ENCODE measurements at regions not wholly inside any gene's neighbourhood (a gene's known extent, or its start where the extent isn't known, plus 50 kb on each side); places are given as distances from the start of the nearest gene placed in this dataset.
"Not testable (repeated sequence)": the region's sequence is repeated elsewhere in the genome, so short reads cannot be mapped to it uniquely, and the experiment has no call there.

DNA sequence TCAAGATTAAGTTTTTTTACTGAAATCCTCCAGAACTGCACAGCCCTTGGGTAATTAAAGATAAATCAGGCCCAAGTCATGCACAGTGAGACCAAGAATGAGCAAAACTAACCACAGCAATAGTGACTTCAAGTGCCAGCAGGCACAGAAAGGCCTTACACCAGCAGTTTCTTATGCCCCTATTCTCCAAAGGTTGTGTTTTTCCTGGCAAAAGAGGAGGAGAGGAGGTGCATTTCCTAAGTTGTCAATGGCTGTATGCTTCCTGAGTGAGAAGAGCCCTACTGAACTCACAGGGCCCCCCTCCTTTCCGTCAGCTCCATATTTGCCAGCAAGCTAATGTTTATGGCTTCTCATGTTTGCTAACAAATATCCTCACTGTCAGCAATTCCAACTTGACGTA is 418.7 kb upstream of the INTU start:
- no peak for DNase-seq

DNA sequence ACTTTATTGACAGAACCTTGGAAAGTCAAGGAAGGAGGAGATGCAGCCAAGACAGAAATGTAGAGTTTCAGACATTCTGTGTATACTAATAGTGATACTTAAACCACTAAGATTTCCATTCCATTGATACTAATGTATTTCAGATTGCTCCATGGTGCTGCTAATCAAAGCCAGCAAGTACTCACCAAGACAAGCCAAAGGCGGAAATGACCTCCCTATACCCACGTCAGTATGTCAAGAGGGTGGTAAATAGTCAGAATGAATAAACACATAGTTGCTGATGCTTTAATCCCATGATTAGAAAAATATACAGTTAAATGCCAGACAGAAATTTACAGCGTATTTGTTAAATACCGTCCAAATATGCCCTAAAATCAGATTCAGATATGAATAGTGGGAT is 417.8 kb upstream of the INTU start:
- DNase-seq: no peak

DNA sequence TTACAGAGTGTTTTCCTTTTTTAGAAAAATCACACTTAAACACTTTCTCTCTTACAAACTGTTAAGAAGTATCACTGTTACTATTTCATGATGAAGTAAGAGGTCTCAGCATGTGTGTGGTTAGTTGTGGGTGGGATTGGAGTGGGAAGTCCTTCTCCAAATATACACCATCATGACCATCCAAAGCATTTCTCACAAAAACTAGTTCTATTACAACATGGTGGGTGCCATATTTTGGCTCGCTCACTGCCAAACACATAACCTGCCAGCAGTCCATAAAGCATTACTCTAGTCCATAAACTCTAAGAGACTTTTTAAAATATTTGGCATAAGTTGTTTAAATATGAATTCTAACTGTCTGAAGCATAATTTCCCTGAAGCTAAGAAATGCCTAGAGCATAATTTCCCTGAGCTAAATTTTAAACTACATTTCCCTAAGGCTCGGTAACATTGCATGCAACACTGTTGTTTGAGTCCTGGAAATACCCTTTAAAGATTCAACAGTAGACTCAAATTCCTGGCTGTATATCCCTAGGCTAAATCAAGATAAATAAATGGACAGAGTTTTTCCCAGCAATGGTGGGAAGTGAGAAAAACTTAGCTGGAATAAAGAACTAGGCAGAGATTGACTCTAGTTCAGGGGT is 415.0 kb upstream of the INTU start:
- DNase-seq: no peak

DNA sequence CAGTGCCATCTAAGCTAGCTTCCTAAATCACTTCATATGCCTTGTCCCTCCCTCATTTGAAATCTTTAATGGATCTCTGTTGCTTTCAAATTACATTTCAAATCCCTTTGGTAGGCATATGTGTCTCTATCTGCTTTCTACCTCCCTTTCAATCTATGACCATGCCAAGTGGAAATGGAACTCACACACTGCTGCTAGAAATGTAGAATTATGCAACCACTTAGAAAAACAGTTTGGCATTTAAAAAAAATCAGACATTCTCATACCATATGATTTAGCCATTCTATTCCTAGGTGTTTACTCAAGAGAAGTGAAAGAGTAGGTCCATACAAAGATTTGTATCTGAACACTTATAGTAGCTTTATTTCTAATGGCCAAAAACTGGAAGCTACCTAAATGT is 413.5 kb upstream of the INTU start:
- no peak for DNase-seq

DNA sequence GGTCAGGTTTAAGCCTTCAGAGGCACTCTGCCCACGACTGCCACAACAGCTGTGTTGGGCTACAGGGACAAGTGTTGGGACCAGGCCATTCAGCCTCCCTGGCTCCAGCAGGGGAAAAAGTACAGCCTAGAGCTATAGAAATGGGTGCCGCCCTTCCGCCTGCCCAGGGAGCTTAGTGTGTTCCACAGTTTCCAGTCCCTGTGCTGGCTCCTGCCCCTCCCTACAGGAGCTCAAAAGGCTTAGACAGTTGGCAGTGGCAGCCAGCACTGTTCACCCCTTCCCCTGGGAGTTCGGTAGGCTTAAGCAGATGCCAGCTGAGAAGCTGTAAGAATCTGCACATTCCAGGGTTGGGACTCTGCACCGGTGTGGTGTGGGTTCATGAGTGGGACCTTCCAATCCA is 408.2 kb upstream of the INTU start:
- DNase-seq: no peak

DNA sequence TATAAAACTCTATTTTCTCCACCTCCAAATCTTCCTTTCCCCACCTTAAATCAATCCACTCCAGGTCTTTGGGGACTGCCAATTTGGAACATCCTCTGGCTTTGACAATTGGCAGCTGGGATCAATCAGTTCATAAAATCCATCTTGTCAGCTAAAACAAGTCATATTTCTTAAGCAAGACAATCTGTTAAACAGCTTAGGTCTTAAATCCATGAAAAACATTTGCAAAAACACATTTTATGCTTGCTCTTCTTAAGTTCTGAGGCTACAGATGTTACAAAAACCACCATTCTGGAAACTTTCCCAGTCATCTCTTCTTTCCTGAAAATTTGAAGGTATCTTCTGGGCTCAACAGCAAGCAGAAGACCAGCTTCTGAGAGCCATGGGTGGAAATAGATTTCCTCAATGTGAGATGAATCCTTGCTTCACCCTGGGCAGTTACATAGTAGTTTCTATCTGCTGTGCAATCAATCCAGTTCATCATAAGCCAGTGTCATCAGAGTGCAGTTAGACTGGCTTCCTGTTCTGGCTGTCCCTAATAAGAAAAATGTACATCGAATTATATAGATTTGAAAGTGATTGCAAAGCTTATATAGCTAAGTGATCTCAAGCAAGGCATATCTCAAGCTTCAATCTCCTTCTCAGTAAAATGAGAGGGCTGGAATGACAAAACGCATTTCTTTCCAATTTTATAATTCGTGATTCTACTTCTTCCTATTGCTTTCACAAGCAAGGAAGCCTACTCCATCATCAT is 402.7 kb upstream of the INTU start:
- no peak for DNase-seq

DNA sequence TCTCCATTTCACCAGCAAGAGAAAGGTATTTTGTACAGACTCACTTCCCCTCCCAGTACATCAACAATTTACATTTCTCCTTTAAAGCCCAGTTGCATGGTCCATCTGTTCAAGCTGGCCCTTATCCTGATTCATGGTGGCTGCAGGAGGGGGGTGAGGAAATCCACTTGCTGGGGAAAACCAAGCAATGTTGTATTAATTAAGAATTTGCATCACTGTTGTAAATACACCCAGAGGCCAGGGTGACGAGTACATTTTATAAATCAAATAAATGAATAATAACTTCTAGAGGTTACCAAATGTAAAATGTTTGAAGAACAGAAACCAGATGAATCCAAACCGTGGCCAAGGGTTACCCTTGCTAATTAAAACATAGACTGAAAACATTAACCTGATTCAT is 395.9 kb upstream of the INTU start:
- no peak for DNase-seq

DNA sequence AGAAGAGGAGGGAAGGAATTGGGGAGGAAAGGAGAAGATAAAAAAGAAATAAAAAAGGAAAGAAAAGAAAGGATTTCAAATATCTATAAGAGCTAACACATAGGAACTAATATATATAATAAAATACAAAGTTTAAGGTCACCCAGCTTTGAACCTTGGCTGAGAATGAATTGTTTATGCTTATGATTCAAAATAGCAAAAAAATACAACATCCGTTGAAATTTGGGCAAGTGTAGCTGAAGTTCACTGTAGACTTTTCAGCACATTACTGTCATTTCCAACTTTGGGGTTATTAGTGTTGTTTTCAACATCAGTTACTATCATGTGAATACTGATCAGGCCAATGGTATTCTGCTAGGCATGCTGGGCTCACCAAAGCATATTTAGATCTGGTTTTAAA is 395.2 kb upstream of the INTU start:
- no peak for DNase-seq

DNA sequence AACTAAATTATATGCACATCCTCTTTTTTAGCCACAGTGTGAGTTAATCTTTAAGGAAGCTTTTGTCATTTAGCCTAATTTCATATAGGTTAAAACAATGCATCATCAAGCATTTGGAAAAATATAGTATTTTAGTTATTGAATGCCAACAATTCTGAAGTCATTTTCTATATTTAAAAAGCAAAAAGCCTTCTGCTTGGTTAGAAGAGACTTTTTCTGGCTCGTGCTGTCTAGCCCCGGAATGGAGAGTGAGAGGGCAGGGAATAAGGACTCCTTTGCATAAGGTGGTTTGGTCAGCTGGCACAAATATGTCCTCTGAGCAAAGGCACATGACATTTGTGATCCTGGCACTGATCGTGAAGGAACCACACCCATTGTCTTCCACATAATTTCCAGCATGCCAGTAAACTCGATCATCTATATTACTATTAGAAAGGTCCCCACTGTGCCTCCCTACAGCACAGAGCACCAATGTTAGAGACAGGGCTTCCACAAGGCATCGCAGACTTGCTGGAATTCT is 393.7 kb upstream of the INTU start:
- DNase-seq: no peak

DNA sequence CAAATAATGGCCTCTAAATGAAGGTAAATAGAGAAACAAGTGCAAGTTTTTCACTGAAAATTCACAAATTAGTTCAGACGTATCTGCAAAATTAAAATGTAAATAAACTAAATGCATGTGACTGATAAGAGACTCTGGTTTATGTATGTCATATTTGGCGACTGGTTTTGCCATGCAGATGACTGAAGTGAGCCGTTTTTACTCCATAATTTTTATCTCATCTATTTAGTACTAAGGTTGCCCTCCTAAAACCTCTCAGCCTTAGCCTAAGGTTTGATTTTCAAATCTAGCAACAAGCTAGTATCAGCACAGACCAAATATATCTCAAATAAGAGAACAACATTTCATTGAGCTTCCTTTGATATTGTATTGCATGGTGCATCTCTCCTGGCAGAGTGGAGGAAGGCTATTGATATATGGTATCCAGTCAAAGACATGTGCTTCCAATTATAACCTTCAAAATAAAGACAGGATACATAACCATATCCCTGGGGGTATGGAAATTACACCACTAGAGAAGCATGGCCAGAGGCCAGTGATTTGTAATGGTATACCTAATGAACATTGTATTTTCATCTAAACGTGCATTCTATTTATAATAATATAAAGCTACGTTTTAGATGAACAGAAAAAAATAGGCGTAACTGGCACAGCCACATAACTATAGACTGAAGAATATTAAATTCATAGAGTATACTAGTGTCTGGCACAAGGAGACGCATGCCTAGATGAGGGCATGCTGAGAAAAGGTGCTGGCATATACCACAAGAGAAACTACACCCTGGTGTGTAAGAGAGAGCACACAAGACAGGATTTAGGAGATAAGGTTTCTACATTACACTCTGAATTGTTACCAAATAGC is 392.6 kb upstream of the INTU start:
- no peak for DNase-seq

DNA sequence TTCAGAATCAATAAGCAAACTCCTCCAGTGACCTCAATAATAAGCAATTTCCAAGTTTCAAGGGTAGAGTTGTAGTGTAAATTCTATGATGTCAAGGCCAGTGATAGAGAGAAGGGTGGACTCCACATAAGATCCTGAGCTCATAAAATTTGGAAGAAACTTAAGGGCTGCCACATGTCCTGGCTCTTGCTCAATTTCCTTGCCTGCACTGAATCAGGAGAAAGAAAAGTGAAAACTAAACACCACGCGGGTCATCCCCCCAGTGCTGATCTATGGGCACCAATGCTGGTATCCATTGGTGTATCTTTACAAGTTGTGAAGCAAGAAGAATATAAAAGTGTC is 392.0 kb upstream of the INTU start:
- DNase-seq: no peak

DNA sequence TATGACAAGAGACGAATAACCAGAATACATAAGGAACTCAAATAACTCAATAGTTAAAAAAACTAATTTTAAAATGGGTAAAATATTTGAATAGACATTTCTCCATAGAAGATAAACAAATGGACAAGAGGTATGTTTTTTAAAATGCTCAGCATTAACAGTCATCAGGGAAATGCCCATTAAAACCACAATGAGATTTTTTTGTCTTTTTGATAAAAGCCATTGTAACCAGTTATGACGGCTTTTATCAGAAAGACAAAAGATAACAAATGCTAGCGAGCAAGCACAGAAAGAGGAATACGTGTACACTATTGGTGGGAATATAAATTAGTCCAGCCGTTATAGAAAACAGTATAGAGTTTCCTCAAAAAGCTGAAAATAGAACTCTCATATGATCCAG is 388.2 kb upstream of the INTU start:
- DNase-seq: no peak

DNA sequence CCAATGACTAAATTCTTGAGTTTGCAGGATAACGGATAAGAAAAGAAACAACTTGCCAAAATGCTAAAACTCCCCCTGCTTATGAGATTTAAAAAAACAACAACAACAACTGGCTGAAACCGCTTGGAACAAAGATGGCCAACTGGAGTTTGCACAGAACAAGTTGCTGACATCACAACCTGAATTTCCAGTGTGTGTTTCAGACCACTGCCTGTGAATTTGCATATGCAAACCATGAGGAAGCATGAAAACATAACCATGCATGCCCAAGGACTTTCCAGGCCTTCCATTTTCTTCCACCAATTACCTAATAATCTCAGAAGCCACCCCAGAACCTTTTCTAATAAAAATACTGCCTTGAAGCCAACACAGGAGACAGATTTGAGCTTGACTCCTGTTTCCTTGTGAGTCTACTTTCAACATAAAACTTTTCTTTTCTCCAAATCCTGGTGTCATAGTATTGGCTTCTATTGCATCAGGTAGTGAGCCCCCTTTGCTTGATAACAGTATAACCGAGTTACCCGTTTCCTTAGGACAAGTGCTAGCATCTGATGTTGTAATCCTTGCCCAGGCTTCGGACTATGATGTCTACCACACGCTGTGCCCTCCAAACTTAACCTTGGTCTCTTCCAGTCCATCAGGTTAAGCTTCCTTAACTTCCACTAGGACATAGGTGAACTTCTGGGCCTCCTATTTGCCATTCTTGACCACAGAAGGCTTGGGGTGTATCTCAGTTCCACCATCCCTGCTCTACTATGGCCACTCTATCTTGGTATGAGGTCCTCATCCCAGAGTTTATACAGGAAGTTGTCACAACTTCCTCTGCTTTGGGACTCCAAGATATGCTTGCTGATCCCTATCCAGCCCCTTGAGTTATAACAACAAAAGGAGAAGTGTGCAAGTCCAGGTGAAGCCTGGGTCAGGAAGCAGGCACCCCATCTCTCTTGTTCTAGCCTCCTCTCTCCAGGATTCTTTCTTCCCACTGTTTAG is 385.5 kb upstream of the INTU start:
- DNase-seq: no peak

DNA sequence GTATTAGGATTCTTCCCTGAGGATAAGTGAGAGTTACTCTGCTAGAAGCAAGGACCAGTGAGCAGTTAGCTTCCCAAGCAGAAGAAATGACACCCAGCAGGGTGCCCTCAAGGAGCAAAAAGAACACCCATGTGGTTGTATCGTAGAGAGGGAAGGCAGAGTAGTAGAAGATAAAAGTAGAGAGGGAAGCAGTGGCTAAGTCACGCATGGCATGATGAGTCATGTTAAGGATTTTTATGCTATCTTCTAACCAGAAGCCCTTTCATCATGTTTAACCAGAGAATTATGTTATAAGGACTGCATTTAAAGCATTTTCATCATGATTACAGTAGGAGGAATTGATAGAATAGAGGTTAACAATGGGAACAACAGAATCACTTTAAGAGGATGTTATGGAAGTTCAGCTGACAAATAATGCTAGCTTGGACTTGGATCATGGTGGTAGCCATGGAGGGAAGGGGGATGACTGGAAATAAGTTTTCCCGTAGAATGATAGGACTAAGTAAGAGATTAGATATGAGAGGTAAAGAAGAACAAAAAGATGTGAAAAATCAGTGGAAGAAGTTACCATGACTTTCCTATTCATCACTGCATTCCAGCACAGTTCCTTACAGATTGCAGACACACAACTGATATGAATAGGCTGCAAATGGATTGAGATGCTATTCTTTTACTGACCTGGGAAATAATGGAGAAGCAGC is 383.5 kb upstream of the INTU start:
- DNase-seq: no peak

DNA sequence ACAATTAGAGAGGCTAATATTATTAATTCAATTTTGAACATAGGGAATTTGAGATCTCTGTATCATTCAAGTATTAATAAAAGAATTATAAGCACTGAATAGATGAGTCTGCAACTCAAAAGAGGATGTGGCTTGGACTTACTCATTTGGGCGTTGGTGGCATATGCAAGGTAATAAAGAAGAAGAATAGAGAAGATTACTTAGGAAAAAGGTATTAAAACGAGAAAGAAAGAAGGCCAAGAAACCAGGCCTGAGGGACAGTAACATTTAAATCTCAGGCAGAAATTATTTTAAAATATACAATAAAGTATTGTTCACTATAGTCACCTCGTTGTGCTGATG is 383.0 kb upstream of the INTU start:
- no peak for DNase-seq

DNA sequence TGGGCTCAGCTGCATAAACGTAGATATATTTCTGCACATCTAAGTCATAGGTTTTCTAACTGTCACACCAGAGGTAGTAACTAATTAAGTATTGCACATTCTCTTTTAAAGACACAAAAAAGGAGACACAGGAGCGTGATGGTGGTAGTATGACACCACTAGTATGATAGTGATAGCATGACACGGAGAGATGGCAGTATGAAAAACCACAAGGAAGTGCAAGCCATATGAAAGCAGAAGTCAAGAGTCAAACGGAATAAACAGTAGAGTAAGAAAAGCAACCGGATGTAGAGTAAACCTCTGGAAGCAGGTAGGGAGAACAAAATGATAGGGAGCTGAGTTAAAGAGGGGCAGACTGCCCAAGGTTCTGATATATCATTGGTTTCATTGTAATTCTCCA is 382.2 kb upstream of the INTU start:
- DNase-seq: no peak

DNA sequence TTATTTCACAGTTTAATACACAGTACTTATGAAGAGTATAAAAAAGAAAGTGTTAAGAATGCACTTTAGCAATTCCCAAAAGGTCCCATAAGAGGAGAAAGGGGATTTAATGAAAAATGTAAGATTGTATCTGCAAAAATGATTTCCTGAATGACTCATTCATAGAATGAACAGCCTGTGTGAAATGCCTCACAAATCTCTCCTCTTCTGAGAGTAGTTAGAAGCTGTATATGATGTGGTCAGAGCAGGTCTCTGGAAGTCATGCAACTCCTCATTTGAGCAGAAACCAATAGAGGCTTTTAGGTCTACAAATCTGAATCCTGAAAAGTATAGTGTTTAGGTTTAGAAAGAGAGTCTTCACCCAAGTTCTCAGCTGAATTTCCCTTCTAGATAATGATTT is 381.3 kb upstream of the INTU start:
- no peak for DNase-seq

DNA sequence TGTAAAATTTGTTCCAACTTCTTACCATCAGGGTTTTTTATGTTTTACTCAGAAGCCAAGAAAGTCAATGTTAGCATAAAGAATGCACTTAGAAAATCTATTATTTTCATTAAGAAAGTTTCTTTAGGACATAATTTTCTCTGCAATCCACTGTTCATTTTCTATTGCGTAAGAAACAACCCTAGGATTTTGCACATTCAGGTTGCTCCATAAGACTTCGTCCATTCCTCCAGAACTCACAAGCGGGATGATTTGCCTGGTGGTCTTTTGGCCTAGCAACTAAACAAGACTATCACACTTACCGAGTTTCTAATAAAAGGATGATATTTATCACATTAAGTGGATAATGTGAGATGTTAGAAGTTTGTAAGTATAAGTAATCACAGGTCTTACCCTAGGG is 376.3 kb upstream of the INTU start:
- no peak for DNase-seq

DNA sequence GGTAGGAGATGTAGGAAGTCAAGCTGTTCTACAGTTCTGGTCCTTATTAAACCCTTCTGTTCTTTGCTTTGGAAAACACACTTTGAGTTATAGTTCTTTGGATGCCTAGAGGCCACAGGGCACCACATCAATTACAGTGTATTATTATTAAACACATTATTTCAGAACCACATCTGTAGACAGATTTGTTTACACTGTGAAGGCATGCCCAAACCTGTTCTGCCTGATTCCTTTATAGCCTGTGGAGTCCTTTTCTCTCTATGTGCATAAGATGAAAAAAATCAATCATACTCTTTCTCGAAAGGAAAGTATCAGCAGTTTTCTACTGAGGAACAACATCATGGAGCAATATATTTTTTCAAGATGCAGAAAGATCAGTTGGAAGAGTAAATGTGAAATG is 371.3 kb upstream of the INTU start:
- DNase-seq: no peak

DNA sequence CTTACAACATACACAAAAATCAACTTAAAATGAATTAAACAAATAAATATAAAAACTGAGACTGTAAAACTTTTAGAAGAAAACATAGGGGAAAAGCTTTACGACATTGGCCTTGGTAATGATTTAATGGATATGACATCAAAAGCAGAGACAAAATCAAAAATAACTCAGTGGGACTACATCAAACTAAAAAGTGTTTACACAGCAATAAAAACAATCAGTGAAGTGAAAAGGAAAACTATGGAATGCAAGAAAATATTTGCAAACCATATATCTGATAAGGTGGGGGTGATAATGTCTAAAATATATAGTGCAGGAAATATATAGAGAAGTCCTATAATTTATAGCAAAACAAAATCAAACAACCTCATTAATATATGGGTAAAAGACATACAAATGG is 364.4 kb upstream of the INTU start:
- no peak for DNase-seq

DNA sequence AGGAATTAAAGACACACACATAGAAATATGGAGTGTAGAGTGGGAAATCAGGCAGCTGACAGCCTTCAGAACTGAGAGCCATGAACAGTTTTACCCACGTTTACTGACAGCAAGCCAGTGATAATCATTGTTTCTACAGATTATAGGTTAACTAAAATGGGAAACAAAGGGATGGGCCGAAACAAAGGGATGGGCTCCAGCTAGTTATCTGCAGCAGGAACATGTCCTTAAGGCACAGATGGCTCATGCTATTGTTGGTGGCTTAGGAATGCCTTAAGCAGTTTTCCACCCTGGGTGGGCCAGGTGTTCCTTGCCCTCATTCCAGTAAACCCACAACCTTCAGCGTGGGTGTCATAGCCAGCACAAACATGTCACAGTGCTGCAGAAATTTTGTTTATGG is 355.7 kb upstream of the INTU start:
- not testable (repeated sequence) for DNase-seq

DNA sequence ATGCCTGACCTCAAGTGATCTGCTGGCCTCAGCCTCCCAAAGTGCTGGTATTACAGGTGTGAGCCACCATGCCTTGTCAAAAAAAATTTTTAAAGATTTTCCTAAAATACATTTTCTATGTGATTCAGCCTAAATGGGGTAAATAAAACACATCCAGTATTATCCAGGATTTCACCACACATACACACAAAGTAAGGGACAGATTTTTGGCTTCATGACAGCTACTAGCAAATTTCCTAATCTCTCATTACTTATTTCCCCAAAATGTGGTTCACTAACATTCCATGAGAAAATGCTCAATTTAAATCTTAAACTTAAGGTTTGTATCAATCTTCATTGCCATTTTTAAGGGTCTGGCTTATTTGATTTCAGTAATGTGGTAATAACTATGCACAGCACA is 348.5 kb upstream of the INTU start:
- no peak for DNase-seq
